ENCODE measurements at regions not wholly inside any gene's neighbourhood (a gene's known extent, or its start where the extent isn't known, plus 50 kb on each side); places are given as distances from the start of the nearest gene placed in this dataset.

DNA sequence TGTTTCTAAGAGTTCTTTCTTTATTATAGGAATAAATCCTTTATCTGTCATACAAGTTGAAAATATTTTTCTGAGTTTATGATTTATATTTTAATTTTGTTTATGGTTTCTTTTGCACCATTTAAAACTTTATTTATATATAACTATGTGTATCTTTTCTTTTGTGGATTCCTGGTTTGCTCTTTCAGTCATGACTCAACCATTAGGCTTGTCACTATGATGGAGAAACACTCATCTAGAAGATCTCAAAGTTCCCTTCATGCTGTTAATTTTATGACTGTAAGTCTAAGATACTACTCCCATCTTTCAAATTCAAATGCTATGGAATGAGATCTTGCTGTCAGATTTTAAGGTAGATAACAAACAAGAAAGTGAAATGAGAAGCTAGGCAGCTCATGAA, 199.5 kb downstream of the INHBA start:
- ChIA-PET POLR2A (no interaction called here), CTCF (no interaction called here)
- Mint-ChIP-seq H3K4me1 (no peaks in the 10 kb centered on the region), H3K9me3 (no peaks in the 10 kb centered on the region), H3K36me3 (ENCODE audit: low read depth) (no peaks in the 10 kb centered on the region), H3K27ac (no peak overlapping the region), H3K4me3 (no peak overlapping the region), H3K27me3 (no peaks in the 10 kb centered on the region)
- DNase-seq, result no peak
- no peak for TF ChIP-seq CTCF (IDR thresholded peaks at IDR 0.05)
- intact Hi-C loops (cut with micrococcal nuclease), result no loop called here
- no peak for ATAC-seq (ENCODE audit: low read depth)

DNA sequence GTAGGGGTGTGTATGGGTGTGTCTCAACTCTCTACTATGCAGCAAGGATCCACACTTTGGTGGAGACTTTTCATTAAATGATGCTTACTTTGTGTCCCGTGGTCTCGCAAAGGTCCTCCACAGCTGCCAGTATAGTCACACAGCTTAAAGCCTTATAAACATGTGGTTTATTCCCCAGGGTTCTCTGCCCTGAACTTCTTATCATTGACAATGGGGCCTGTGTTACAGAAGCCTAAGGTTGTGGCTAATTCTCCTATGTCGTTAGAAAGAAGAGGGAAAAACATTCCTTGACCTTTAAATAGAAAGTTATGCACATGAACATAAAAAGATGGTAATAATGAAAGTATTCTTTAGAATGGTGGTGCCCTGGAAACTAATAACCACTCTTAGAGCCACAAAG, 201.4 kb downstream of the INHBA start:
- TF ChIP-seq CTCF (IDR thresholded peaks at IDR 0.05), result no peak
- no peaks in the 10 kb centered on the region for H3K27me3 Mint-ChIP-seq
- ChIA-PET POLR2A (no interaction called here), CTCF (no interaction called here)
- no peak overlapping the region for H3K27ac Mint-ChIP-seq
- intact Hi-C loops (cut with micrococcal nuclease), result no loop called here
- ATAC-seq (ENCODE audit: low read depth) (no peak), DNase-seq (no peak)
- H3K4me1 Mint-ChIP-seq, result no peaks in the 10 kb centered on the region
- H3K4me3 Mint-ChIP-seq, result no peak overlapping the region
- H3K9me3 Mint-ChIP-seq, result no peaks in the 10 kb centered on the region
- H3K36me3 Mint-ChIP-seq (ENCODE audit: low read depth), result no peaks in the 10 kb centered on the region

GRCh38 chr7:41501006-41501405, 201.9 kb downstream of the INHBA start:
- no peak for TF ChIP-seq CTCF (IDR thresholded peaks at IDR 0.05)
- Mint-ChIP-seq H3K27ac (no peak overlapping the region), H3K4me3 (no peak overlapping the region), H3K9me3 (no peaks in the 10 kb centered on the region), H3K27me3 (no peaks in the 10 kb centered on the region), H3K36me3 (ENCODE audit: low read depth) (no peaks in the 10 kb centered on the region), H3K4me1 (no peaks in the 10 kb centered on the region)
- intact Hi-C loops (cut with micrococcal nuclease), result no loop called here
- CTCF ChIA-PET, result no interaction called here
- POLR2A ChIA-PET, result no interaction called here
- ATAC-seq (ENCODE audit: low read depth) (no peak), DNase-seq (no peak)

- no peaks in the 10 kb centered on the region for H3K9me3 Mint-ChIP-seq
- no peak for TF ChIP-seq CTCF (IDR thresholded peaks at IDR 0.05)
- no peak for DNase-seq
- H3K27me3 Mint-ChIP-seq, result peaks cover 2% of the 10 kb centered on the region
- CTCF ChIA-PET, result no interaction called here
- no peaks in the 10 kb centered on the region for H3K36me3 Mint-ChIP-seq (ENCODE audit: low read depth)
- H3K4me3 Mint-ChIP-seq, result no peak overlapping the region
- intact Hi-C loops (cut with micrococcal nuclease), result no loop called here
- POLR2A ChIA-PET, result no interaction called here
- H3K27ac Mint-ChIP-seq, result no peak overlapping the region
- no peak for ATAC-seq (ENCODE audit: low read depth)
- H3K4me1 Mint-ChIP-seq, result no peaks in the 10 kb centered on the region
Observed at GRCh38 chr7:41492603-41493002, 210.3 kb downstream of the INHBA start.

GRCh38 chr7:41491883-41492471, 210.9 kb downstream of the INHBA start:
- ChIA-PET POLR2A (no interaction called here), CTCF (no interaction called here)
- no peak for TF ChIP-seq CTCF (IDR thresholded peaks at IDR 0.05)
- H3K4me3 Mint-ChIP-seq, result no peak overlapping the region
- intact Hi-C loops (cut with micrococcal nuclease), result no loop called here
- no peaks in the 10 kb centered on the region for H3K4me1 Mint-ChIP-seq
- no peaks in the 10 kb centered on the region for H3K36me3 Mint-ChIP-seq (ENCODE audit: low read depth)
- H3K27ac Mint-ChIP-seq, result no peak overlapping the region
- no peak for DNase-seq
- H3K9me3 Mint-ChIP-seq, result no peaks in the 10 kb centered on the region
- H3K27me3 Mint-ChIP-seq, result peaks cover 2% of the 10 kb centered on the region
- no peak for ATAC-seq (ENCODE audit: low read depth)
